OCI-LY7 (cell line): ENCODE measurements at regions not wholly inside any gene's neighbourhood (a gene's known extent, or its start where the extent isn't known, plus 50 kb on each side); places are given as distances from the start of the nearest gene placed in this dataset.
"Not testable (repeated sequence)": the region's sequence is repeated elsewhere in the genome, so short reads cannot be mapped to it uniquely, and the experiment has no call there.

Experiments
- CTCF ChIP-seq: fragments of 200-600 bp; sonication (generic); conservative IDR thresholded peaks from 2 replicates; pipeline ENCODE4 v1.5.1; 2014; ENCODE audit warnings: mild to moderate bottlenecking, antibody characterized with exemption, low read length, moderate library complexity, mixed read lengths
- EZH2phosphoT487 ChIP-seq: fragments of 200-600 bp; sonication (generic); IDR thresholded peaks from 2 replicates; pipeline ENCODE4 v1.6.1; 2018; ENCODE audit warnings: low read depth, borderline replicate concordance, mild to moderate bottlenecking, mixed run types, antibody characterized with exemption, low read length, moderate library complexity, mixed read lengths

GRCh38 chr3:36633897-36634296, 130.5 kb downstream of the DCLK3 start:
- TF ChIP-seq CTCF, EZH2phosphoT487: not testable (repeated sequence)
